Tongue (tissue), 1 donor: ENCODE measurements at regions not wholly inside any gene's neighbourhood (a gene's known extent, or its start where the extent isn't known, plus 50 kb on each side); places are given as distances from the start of the nearest gene placed in this dataset.
A peak's percentile ranks its signal among the peaks of the same experiment; 100 is the strongest.

Source experiments
- DNase-seq: peaks from one replicate; pipeline ENCODE4 v3.0.0-alpha.2; 2015

DNA sequence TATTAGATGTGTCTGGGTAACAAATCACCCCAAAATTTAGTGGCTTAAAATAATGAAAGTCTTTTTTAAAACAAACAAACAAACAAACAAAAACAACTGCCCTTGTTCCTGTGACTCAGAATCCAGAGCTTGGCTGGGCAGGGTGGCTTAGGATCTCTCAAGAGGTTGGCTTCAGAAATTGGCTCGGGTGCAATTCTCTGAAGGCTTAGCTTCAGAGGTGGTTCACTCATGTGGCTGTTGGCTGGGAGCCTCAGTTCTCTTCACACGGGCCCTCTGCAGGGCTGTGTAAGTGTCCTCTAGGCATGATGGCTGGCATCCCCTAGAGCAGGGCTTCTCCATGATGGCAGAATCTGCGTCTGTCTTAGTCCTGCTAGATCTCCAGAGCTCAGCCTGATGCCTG lies 179.9 kb upstream of the BCOR start:
- no peak for DNase-seq

DNA sequence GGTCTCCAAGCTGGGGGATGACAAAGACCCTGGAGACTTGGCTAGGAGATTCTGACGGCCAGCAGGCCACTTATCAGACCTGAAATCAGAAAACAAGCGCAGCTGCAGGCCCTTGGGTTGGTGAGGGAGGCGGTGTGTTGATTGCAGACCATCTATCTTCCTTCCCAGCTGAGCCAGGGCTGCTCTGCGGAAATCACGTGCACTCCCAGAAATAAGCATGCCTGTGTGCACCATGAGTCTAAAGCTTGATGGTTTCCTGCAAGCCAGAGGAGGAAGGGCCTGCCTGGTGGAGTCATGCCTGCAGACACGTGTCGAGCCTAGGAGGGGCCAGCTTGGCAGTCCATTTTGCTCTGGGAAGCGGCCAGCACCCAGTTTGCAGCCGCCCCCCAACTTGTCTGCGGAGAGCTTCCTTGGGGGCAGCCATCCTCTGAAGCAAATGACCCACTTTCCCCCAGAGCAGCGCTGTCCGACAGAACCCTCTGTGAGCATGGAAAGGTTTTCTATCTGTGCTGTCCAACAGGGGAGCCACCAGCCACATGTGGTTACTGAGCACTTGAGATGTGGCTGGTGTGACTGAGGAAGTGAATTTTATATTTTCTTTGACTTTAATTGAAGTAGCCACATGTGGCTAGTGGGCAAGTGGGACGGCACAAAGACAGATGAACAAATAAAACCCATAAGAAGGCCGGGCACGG lies 175.7 kb upstream of the BCOR start:
- peak; percentile 28 for DNase-seq

DNA sequence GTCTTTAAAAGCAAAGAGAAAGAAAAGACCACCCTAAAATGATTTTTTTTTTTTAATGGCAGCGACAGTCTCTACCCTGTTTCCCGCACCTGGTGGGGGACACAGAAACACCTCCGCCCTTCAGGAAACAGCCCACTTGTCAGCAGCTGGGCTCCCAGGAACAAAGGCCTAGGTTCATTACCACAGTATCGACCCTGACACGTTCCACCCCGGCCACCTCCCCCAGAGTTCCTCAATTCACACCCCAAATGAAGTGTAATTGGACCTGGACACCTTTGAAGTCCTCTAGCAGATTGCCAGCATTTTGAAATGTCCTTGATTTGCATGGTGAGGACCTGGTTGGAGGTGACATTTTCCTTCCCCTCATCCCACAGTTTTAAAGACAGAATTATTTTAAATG lies 175.0 kb upstream of the BCOR start:
- DNase-seq = no peak

DNA sequence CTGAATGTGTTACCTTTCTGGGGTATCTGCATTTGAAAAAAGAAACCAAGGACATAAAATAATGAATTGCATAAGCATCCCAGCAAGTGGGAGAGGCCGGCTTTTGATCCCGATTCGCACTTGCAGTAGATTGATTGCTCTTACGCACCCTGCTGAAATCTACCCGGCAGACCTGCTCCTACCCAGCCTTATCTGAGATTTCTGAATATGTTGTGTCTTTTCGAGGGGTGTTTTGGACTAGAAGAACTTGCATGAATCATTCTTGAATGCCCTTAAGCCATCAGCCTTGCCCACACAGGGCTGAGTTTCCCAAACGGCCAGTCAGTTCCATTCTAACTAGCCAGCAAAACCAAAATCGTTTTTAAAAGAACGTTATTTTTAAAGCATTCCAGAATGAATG lies 174.4 kb upstream of the BCOR start:
- DNase-seq = no peak

DNA sequence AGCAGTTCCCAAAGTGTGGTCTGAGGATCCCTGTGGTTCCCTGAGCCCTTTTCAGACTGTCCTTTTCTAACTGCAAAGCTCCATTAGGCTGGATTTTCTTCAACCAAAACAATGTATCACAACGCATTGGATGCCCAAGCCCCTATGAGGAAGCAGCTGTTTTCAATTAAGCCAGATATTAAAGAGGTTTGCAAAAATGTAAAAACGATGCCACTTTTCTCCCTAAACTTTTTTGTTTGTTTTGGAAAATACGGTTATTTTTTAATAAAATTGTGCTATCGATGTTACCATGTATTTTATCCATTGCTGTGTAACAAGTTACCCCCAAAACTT lies 170.4 kb upstream of the BCOR start:
- no peak for DNase-seq

DNA sequence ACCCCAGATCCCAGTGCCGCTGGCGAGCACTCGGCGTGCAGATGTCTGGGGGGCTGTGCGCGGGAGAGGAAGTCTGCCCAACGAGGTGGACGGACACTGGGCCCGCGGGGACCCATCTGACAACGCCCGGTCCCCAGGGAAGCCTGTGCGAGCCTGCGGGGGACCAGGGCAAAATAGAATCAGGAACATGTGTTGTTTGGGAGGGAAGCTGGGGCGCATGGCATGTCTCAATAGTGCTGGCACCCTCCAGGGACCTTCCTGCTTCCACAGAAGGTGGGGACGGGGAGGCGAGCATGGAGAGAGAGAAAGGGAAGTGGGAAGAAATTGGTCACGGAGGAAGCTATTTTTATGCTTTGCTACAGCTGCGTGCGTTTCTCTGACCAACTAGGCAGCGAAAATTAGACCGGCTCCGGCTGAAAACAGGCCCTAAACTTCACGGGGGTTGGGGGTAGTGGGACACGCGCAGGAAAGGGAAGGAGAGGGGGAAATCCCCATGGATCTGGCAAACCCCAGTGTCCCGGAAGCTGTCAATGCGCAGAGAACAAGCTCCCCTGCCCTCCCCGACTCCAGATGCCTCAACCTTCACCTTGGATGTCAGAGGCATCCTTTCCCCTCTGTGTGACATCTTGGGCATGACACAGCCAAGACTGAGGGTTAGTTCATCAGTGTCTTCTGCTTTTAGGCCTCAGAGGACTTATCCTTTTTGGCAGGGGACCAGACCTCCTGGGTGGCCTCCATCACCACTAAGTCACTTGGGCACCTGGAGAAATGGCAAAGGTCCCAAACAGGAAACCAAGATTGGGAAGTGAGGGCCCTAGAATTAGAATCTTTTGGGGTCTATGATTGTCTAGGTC lies 169.8 kb upstream of the BCOR start:
- DNase-seq = peak; percentile 50

DNA sequence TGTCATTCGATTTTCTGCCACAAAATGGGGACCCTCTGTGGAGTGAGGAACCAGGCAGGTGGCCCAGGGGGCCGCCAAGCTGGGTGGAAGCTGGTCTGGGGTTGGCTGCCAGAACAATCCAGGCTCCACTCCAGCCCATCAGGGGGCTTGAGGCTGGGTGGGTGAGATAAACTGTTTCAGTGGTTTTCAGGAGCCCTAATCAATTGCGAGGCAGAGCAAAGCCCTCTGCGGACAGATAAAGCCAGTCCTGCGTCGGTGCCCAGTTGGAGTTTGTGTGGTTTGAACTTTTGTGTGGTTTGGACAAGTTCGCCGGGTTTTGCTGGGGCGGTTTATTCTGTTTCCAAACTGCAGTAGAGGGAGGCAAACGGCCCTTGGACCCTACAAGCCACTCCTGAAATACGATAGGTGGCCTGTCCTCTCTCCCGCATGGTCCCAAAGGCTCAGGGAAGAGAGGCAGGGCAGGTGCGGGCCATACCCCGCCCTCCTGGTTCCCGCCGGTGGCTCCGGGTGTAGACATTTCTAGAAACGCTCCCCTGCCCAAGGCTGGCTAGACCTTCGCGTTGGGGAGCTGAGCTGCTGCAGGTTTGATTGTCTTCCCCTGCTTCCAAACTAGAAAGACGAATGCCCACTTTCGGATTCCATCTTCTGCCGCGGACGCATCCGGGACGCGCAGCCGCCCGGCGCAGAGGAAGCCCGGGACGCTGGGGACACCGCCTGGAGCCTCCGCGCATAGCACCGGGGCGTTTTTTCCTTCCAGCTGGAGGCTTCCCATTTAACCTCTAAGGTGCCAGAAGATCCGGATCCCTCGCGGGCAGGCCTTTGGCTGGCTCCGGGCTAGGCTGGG lies 169.0 kb upstream of the BCOR start:
- DNase-seq = peak; percentile 84

DNA sequence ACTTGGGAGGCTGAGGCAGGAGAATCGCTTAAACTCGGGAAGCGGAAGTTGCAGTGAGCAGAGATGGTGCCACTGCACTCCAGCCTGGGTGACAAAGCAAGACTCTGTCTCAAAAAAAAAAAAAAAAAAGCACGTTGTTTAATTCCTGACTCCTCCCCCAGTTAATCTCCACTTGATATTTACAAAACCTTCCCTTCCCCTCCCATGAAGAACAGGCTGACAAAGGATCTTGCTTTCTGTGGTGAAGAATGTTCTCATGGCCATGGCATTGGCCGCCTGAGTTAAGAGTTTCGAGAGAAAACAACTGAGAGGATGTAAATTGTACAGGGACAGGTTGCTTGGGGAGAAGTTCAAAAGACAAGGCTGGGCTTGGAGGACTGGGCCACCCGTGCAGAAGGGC lies 168.2 kb upstream of the BCOR start:
- no peak for DNase-seq

DNA sequence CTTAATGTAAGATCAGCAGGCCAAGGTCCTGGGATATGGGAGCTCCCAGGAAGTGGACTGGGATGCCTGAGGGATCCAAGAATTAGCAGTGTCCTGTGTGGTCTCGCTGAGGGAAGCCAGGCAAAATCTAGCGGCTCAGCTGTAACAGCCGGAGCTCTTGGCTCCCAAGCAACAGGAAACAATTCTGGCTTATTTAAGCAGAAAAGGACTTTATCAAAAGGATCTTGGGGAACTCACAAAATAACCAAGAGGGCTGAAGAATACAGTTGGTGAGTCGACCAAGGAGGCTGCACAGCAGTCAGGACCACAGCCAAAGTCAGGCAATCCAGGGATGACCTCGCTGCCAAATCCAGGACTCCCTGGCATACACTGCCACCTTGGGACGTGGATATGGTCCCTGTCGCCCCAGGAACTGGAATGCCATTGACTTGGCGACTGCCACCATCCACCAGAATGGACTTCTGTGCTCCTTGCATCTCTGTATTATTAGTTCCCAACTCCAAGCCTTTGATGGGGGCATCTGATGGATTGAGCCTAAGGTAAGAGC lies 165.3 kb upstream of the BCOR start:
- peak; percentile 48 for DNase-seq

DNA sequence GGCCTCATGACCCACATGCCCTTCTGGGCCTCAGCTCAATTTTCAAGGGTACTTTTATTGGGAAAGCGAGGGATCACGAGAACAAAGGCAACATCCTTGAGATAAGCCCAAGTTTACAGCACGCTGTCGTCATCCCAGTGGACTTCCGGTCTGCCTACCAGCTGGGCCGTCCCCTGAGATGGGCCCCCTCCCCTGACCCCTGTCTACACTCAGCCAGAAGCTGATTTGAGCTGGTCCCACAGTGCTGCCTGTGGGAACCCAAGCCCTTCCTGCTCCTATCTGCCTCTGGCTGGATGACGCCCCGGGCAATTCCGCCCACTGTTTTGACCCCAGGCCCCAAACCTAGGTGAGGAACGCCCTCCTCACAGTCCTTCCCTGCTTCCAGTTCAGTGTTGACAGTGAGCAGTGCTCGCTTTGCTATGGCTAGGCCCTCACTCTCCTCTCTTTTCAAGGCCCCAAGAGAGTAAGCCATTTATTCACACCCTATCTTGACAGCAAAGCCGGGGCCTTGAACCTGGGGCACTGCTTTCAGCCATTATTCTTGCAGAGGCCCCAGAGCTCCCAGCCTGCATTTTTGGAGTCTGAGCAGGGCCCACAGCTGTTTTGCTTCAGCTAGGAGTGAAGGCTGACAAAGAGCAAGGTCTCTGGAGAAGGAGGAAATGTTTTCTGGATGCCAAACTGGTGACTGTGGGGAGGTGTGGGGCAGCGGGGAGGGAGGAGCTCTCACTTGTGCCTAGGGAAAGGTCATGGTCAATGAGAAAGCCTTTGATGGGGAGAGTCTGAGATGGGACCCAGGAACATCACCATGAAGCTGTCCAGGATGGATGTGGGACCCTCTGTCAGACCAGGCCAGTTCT lies 164.6 kb upstream of the BCOR start:
- peak; percentile 24 for DNase-seq

DNA sequence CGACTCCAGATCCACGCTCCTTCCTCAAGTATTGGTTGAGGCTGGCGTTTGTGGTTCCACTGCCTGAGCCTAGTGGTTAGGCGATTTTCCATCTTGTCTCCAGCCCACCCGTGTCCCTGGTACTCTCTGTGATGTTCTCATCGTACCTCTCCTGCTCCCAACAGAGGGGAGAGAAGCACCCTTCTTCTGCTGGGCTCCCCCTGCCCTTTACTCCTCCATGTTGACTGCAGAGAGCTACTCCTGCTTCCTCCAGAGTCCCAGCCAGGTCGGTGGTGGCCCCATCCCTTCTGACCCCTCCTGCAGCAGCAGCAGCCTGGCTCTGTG lies 164.0 kb upstream of the BCOR start:
- DNase-seq = no peak

DNA sequence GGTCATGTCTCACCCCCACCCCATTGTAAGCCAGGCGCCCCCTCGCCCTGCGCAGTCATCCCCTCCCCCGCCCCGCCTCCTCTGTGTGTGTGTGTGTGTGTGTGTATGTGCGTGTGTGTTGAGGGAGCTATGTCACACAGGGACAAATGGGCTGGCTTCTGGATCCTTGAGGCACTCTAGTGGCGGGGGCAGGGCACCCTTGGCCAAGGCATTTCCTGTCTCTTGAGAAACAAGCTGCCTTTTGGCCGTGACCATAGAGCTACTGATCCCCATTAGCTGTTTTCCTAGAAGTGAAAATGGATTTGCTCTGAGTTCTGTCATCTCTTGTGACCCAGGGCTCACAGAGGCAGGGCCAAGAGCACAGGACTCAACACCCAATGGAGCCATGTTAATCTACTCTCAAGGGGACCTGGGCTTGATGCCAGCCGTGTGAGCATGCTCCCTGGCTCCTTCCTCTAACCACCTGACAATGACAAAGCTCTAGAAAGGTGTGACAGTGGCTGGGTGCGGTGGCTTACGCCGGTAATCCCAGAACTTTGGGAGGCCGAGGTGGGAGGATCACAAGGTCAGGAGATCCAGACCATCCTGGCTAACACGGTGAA lies 162.5 kb upstream of the BCOR start:
- DNase-seq = no peak

DNA sequence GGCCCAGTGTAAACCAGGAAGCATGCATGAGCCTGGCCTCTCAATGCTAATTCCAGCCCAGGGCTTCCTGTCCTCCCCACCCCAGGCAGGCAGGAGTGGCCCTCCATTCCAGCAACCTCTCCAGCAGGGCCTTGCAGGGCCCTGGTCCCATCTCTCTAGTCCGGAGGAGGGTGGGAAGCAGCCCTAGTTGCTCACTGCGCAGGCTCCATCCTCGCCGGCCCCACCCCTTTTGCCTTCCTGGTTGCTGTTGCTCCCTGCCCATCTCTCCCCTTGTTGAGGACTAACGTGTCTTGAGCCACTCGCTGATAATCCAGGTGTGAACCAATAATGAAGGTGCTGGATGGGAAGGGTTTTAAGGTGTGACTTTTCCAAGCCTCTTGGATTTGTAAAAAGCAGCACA lies 161.2 kb upstream of the BCOR start:
- no peak for DNase-seq

DNA sequence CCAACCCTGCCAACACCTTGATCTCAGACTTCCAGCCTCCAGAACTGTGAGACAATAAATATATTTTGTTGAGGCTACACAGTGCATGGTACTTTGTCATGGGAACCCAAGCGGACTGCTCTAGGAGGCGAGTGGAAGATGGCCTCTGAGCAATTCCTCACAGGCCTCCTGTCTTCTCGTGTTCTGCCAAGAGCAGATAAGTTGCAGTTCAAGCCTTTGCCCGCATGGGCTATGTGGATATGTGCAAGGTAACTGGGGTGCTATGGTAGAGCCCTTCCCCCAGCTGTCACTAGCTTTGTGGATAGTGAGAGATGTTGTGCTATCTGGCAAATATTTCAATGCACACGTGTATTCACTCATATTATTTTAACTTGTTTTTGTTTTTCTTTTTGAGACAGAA lies 156.0 kb upstream of the BCOR start:
- no peak for DNase-seq

DNA sequence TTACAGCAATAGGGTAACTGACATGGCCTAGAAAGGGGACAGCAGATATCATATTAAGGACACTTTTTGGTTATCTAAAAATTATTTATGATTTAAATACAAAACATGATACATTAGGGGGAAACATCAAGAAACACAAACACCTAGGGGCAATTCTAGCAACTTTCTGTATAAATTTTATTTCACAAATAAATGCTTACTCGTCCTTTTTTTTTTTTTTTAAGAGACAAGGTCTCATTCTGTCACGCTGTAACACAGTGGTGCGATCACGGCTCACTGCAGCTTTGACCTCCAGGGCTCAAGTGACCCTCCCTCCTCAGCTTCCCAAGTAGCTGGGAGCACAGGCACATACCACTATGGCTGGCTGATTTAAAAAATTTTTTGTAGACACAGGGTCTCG lies 151.8 kb upstream of the BCOR start:
- no peak for DNase-seq

DNA sequence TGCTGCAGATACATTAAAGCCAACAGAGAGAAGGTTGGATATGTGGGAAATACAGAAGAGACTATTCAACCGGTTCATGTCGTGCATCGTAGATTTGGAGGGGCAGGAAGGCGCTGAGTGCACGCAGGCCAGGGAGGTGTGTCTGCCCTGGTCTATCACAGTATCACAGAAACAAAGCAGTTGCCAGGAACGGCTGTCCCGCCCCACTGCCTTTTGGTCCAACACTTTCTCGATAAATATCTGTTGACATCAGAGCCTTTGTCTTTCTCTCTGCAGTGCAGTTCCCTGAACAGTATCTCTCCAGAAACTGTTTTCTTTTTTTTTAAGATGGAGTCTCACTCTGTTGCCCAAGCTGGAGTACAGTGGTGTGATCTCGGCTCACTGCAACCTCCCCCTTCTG lies 151.1 kb upstream of the BCOR start:
- DNase-seq = no peak

DNA sequence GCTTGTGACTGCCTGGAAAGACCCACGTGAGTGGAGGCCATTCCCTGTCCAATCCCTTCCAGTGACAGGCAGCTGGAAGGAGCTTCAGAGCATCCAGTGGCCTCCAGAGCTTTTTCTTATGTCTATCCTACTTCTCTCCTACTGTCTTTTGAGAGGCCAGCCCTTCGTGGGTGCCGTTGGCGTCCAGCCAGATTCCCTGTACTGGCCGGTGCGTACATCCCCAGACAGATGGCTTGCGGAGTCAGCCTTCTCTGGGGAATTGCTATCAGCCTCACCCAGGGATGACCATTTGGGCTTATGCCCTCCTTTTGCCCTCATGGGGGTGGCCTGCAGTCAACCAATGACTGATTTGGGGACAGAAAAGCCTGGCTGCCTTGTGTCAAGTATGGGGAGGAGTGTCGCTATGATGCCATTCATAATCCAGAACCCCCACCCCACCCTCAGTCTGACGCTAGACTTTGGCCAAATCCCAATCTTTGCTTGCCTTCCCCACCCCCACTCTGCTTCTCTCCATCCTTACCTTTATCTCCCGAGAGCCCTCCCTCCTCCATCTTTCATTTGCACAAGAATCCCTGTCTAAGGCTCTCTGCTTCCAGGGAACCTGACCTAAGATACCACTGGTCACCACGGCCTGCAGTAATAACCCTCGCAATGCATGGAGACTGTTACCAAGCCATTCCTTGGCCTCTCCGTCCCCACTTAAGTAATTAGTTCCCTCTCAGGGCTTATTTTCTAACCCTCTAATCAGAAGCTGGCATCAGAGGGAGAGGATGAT lies 150.3 kb upstream of the BCOR start:
- DNase-seq = no peak

DNA sequence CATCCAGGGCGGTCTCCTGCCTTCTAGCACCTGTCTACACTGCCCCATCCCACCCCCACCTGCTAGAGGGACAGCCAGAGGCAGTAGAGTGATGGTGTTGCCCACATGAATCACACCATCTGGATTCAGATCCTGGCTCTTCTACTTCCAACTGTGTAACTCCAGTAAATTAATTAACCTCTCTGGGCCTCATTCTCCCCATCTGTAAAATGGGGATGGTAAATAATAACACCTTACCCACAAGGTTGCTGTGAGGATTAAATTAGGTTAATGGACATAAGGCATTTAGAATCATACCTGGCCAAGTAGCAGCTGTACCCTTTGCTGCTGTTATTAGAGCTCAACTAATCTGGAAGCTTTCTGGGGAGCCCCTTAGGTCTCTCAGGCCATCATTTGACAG lies 149.6 kb upstream of the BCOR start:
- no peak for DNase-seq

DNA sequence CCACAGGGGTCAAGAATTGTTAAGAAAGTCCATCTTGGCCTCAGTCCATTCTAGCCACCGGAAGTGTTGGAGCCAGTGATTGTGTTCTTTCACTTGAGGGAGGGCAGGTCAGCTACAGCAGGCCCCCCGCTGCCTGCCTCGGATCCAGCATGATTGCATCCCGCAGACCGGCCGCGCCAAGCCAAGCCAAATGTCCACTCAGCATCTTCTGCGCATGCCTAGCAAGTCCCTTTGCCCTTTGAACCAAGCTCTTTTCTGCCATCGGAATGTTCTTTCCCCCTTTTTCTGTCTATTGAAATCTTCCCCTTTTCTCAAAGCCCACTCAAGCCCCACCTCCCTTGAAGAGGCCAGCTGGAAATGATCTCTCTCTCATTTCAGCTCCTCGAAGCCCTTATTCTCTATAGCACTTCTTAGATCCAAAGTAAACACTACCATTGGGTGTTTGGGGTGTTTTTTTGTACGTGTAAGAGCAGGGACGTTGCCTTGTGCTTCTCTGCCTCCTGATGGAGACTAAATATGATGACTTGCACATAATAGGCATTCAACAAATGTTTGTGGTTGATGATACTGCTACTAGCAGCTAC lies 147.8 kb upstream of the BCOR start:
- DNase-seq = peak; percentile 20

DNA sequence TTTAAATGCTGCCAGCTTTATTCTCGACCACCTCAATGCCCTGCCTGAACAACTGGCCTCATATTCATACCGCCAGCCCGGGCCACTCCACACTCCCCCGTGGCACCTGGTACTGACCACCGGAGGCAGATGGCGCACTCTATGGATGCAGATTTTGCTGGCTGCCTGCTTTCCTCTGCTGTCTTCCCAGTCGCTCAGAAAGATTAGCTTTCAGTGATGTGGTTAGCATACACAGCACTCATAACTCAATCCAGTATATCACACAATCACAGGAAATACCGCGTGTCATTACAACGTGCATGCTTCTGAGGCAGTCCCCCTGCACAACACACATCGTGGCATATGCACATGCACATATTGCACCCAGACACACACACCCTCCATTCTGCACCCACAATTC lies 147.2 kb upstream of the BCOR start:
- no peak for DNase-seq
